ENCODE measurements at regions not wholly inside any gene's neighbourhood (a gene's known extent, or its start where the extent isn't known, plus 50 kb on each side); places are given as distances from the start of the nearest gene placed in this dataset.

DNA sequence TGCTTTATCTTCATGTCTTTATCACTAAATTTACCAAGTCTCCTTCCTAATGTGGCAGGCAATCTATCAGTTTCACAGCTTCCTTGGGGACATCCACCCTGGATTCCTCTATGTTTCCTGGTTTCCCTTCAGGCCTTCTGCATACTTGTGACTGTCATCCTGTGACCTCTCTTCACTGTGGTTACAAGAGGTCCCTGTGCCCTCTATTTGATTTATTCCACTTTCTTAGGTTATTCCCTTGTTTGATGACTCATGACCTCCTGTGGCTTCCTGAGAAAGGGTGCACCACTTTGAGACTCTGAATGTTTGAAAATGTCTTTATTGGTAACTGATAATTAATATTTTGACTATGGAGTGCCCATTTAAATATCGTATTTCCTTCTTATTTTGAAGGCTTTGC is 60.5 kb upstream of the KY start:
- no peak for TF ChIP-seq CTBP1 (IDR thresholded peaks at IDR 0.05; ENCODE audit: borderline replicate concordance)
- no peak for TF ChIP-seq TARDBP (IDR thresholded peaks at IDR 0.05)

All from HEK293T (cell line).